NT2/D1 (cell line): ENCODE measurements at regions not wholly inside any gene's neighbourhood (a gene's known extent, or its start where the extent isn't known, plus 50 kb on each side); places are given as distances from the start of the nearest gene placed in this dataset.

Experiments
- YY1 ChIP-seq: IDR thresholded peaks from 2 replicates; pipeline ENCODE4 v1.6.1; 2011; ENCODE audit not compliant: insufficient read length, insufficient read depth
- ZNF274 ChIP-seq: IDR thresholded peaks from 2 replicates; pipeline ENCODE4 v1.6.1; 2011; ENCODE audit warnings: mild to moderate bottlenecking, low read depth, low read length

GRCh38 chr4:3663791-3664190 is 102.4 kb upstream of the ADRA2C start:
- TF ChIP-seq ZNF274 (no peak), YY1 (no peak)
